GM12873 (cell line): ENCODE measurements at regions not wholly inside any gene's neighbourhood (a gene's known extent, or its start where the extent isn't known, plus 50 kb on each side); places are given as distances from the start of the nearest gene placed in this dataset.

ENCODE experiments used
- CTCF ChIP-seq: IDR thresholded peaks from 2 replicates; pipeline ENCODE4 v1.5.1; 2012; ENCODE audit warnings: low read depth, mild to moderate bottlenecking, moderate library complexity, low read length, control low read depth; ENCODE audit not compliant: insufficient read depth; ENCODE audit errors: missing control alignments

- TF ChIP-seq CTCF: no peak
Observed at GRCh38 chr4:10753336-10753735, 68.8 kb upstream of the CLNK start.

GRCh38 chr4:10750714-10751113 is 66.1 kb upstream of the CLNK start:
- TF ChIP-seq CTCF: no peak

- no peak for TF ChIP-seq CTCF
Observed at GRCh38 chr4:10747186-10747585, 62.6 kb upstream of the CLNK start.

- TF ChIP-seq CTCF: no peak
Observed at GRCh38 chr4:10746371-10747171, 62.0 kb upstream of the CLNK start.

- no peak for TF ChIP-seq CTCF
Observed at GRCh38 chr4:10743357-10743756, 58.8 kb upstream of the CLNK start.

GRCh38 chr4:10741961-10742699 is 57.6 kb upstream of the CLNK start:
- TF ChIP-seq CTCF: no peak

GRCh38 chr4:10740891-10741620 is 56.5 kb upstream of the CLNK start:
- TF ChIP-seq CTCF: no peak
